Endothelial cell of umbilical vein (primary cell): ENCODE measurements at regions not wholly inside any gene's neighbourhood (a gene's known extent, or its start where the extent isn't known, plus 50 kb on each side); places are given as distances from the start of the nearest gene placed in this dataset.

Experiments used
- CTCF ChIP-seq, 2 donors: IDR thresholded peaks; 1 replicate in 1 of 2; 2 replicates in 1 of 2; pipeline ENCODE4 v1.5.1; 2011; ENCODE audit warnings: low read length in 2 of 2, mild to moderate bottlenecking in 2 of 2, moderate library complexity in 2 of 2, control low read depth in 1 of 2, inconsistent platforms in 1 of 2, low read depth in 1 of 2; ENCODE audit not compliant: insufficient read depth in 1 of 2; ENCODE audit errors: extremely low read depth in 1 of 2
- EZH2 ChIP-seq: IDR thresholded peaks from 2 replicates; pipeline ENCODE4 v1.6.1; 2012; ENCODE audit warnings: borderline replicate concordance, low read depth, mild to moderate bottlenecking, moderate library complexity, low read length, inconsistent platforms; ENCODE audit not compliant: severe bottlenecking
- FOS ChIP-seq: IDR thresholded peaks from 2 replicates; pipeline ENCODE4 v1.6.1; 2011; ENCODE audit warnings: mild to moderate bottlenecking, low read length, moderate library complexity, borderline replicate concordance; ENCODE audit not compliant: insufficient read depth
- MAX ChIP-seq: IDR thresholded peaks from 2 replicates; pipeline ENCODE4 v1.6.1; 2011; ENCODE audit not compliant: insufficient read depth, insufficient read length
- POLR2A ChIP-seq: IDR thresholded peaks from 2 replicates; pipeline ENCODE4 v1.6.1; 2012; ENCODE audit warnings: low read depth, mild to moderate bottlenecking, control low read depth, low read length
- POLR2AphosphoS5 ChIP-seq: IDR thresholded peaks from 2 replicates; pipeline ENCODE4 v1.6.1; 2012; ENCODE audit warnings: low read depth, mild to moderate bottlenecking, control low read depth, low read length, moderate library complexity; ENCODE audit not compliant: insufficient read depth

GRCh38 chr3:150041877-150042276 lies 71.2 kb upstream of the PFN2 start:
- TF ChIP-seq CTCF (IDR thresholded peaks at IDR 0.05; ENCODE audit: extremely low read depth in 1 of 2, insufficient read depth in 1 of 2, low read depth in 1 of 2, low read length in 2 of 2) (no peak), MAX (no peak), EZH2 (no peak), POLR2AphosphoS5 (no peak), POLR2A (no peak), FOS (no peak)
